Hematopoietic multipotent progenitor cell treated with erythropoietin and hydrocortisone succinate and interleukin-3 and kit ligand, for 8 days (in vitro differentiated cells): ENCODE measurements at regions not wholly inside any gene's neighbourhood (a gene's known extent, or its start where the extent isn't known, plus 50 kb on each side); places are given as distances from the start of the nearest gene placed in this dataset.
"Not testable (repeated sequence)": the region's sequence is repeated elsewhere in the genome, so short reads cannot be mapped to it uniquely, and the experiment has no call there.

ENCODE experiments used
- DNase-seq: peaks from one replicate; pipeline ENCODE4 v3.0.0-alpha.2; 2015

DNA sequence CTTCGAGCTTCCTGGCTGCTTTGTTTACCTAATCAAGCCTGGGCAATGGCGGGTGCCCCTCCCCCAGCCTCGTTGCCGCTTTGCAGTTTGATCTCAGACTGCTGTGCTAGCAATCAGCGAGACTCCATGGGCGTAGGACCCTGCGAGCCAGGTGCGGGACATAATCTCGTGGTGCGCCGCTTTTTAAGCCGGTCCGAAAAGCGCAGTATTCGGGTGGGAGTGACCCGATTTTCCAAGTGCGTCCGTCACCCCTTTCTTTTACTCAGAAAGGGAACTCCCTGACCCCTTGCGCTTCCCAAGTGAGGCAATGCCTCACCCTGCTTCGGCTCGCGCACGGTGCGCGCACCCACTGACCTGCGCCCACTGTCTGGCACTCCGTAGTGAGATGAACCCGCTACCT is 889.3 kb upstream of the NUDT12 start:
- not testable (repeated sequence) for DNase-seq

DNA sequence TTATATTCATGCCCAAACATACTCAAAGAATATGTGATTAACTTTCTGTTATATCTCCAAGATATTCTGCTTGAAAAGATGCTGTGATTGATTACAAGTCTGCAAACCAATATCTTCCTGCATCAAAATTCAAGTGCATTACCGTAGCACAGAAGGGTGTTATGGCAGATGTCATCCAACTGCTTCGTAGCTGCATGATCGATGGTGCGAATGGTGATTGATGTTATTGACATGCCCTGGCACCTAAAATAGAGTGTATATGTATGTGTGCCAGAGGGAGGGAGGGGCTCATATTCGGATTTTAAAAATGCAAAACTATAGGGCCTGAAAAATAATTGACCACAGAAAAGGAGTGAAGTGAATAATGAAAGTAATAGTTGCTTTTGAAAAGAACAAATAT is 882.1 kb upstream of the NUDT12 start:
- DNase-seq = no peak

DNA sequence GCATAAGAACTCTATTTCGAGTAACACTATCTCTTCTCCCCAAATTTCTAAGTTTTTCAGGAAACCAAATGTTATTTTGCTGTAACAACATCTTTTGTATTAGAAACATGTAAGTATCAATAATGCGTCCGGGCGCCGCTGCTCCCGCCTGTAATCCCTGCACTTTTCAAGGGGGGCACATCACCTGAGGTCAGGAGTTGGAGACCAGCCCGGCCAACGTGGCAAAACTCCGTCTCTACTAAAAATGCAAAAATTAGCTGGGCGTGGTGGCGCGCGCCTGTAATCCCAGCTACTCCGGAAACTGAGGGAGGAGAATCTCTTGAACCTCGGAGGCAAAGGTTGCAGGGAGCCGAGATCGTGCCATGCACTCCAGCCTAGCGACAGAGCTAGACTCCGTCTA is 881.1 kb upstream of the NUDT12 start:
- no peak for DNase-seq

DNA sequence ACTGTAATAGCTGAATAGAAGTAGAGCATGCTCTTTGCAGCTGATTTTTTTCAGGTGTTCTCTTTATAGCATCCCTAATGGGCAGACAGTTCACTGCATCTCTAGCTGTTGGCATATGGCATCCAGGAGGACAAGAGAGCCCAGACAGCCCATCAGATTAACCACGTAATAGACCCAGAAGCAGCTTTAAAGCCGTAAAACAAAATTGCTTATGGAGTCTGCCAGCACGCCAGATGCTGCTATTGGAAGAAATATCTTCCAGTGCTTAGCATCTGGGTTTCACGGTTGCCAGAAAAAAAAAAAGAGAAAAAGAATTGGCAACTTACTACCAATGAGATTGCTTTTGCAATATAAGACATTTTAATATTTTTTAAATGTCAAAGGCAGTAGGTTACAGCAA is 869.4 kb upstream of the NUDT12 start:
- no peak for DNase-seq

DNA sequence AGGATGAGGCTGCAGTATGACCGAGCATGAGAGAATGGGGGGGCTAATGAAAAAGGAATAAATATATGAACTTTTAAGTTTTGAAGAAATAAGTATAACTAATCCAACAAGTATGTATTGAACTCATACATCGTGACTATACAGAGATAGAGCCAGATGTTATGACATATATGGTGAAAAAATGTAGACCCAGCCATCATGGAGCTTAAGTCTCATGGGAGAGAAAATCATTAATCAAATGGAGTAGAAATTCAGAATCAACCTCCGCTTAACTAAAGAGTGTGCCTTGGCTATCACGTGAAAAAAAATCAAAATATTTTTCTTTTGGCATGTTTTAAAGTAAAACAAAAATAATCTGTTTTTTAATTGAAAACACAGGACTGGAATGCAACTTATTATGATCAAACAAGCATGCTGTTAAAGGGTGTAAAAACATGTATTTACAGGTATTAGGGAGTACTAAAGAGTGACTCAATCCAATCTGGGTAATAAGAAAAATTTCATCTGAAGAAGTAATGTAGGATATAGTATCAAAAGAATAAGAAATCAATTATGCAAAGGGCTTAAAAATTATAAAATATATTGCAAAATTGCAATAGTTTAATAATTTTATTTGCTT is 868.5 kb upstream of the NUDT12 start:
- DNase-seq = no peak

DNA sequence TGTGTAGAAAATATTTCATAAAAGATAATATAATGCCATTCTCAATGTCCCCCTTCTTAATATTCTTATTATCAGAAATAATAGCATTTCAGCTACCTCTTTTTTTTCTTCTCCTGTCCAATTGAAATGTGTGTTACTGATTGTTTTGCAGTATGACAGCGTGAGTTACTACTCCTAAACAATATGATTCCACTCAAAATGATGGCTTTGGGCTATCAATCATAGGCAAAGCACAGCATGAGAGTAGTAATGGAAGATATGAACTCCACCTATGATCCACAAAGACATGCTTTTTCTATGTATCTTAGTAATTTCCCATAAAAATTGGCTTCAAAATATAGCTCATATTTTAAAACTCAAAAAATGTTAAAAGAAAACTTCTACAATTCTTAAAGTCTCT is 867.3 kb upstream of the NUDT12 start:
- no peak for DNase-seq

DNA sequence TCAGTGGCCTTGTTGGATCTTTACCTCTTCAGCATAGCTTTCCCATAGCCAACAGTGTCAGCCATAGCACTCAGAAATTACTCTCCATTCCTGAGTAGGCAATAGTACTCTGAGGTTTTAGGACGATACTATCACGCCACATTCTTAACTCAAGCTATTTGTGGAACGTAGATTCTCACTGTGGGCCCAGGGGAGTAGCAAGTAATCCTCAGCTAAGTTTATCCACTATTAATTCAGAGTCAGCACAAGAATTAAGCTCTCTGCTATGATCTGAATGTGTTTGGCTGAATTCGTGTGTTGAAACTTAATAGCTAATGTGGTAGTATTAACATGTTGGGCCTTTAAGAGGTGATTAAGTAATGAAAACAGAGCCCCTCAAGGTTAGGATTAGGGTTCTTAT is 858.8 kb upstream of the NUDT12 start:
- DNase-seq = no peak

DNA sequence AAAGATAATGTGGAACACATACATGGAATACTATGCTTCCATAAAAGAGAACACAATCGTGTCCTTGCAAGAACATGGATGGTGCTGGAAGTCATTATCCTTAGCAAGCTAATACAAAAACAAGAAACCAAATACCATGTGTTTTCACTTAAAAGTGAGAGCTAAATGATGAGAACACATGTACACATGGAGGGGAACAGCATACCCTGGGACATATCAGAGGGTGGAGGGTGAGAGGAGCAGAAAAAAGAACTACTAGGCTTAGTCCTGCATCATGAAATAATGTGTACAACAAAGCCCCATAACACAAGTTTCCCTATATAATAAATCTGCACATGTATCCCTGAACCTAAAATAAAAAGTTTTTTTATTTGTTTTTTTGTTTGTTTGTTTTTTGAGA is 855.5 kb upstream of the NUDT12 start:
- no peak for DNase-seq

DNA sequence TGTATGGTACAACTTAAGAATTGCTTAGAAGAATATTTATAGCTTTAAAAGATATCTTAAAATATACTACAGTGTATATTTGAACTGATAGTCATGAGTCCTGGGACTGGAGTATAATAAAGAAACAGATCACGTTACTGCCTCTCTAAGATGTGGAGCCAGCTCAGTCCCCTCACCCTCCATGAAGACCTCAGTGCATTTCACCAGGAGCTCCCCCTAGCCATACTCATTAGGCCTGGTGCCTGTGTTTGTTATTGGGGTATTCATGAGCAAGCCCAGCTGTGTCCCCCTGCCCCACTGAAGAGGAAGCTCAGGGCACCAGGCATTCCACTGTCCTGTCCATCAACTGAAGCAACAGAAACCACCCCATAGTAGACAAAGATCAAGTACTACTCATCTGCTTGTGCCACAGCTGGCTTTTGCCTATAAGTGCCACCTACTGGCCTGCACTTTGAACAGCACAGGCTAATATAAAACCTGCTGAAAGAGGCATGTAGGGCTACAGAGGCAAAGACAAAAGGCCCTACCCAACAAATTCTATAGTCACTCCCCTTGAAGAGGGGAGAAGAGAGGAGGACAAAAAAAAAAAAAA is 850.2 kb upstream of the NUDT12 start:
- peak; percentile 21 for DNase-seq

DNA sequence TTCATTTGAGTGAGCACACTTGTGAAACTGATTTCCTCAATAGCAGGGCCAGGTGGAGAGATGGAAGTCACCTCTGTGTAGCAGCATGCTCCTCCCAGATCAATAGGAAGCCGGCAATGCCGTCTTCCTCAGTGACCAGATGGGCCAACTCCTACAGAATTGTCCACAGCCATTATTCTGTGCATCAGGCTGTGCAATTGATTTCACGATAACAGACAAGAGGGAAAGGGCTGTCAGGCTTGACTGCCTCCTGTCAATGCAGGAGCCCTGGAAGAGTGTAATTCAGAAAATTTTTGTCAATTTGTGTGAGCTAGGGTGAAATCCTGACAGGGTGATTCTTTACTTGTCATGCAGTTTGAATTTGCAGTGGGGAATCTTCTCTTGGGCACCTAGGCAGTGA is 838.4 kb upstream of the NUDT12 start:
- no peak for DNase-seq

DNA sequence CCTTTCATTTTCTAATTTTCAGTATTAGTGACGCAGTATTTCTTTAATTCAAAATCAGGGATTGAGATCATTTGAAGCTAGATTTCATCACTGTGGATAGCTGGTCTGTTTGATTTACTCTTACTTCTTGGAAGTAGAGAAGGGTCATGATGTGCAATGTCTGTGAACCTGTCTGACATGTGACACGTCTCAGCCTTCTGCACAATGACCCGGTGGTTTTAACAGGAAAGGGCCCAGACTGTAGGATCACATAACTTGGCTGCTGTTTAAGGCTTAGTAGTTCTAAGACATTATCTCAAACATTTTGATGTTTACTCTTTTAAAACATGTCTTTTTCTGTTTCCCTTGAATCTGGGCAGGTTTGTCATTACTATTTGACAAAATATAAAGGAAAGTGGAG is 823.3 kb upstream of the NUDT12 start:
- no peak for DNase-seq

DNA sequence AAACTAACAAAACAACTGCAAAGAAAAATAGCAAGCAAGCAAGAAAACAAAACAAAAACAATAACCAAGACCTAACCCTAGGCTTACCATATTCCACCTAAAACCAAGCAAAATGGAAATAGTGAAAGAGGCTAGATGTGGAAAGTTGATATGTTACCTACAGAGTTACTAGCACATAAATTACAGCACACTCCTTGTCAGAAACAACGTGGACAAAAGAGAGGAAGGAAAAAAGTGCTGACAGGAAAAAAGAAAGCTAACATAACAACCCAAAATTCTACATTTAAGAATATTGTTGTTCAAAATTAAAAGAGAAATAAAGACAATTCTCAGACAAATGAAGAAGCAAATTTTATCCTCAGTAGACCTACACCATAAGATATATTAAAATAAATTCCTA is 812.8 kb upstream of the NUDT12 start:
- DNase-seq = no peak

DNA sequence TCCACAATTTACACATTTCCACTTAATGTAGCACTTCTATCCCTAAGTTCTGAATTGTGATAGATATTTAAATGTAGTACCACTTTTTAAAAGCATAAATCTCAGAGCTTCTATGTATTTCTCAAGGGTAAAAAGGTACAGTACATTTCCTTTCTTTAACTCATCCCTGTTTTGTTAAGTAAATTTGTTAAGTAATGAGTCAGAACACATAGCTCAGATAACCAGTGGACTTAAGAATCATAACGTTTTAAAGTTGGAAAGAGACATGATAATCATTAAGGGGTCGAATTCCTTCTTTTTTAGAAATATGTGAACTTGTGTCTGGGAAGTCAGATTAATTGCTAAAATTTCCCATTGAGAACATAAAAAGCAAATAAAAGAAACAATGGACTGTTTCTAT is 810.2 kb upstream of the NUDT12 start:
- DNase-seq = no peak

DNA sequence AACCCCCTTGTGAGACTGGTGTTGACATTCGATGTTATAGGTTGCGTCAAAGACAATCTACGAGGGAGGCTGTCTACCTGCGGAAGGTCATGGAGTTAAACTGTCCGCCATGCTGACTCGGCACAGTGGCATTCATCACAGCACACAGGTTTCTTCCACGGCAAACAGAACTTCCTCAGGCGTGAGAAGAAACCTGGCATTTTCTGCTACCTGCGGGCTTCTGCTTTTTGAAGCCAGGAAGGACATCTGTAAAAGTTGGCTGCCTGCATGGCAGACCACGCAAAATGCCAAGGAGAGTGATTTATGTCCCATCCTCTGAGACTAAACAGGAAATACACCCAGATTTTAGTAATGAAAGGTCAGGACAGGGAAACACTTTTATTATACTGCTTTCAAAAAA is 809.8 kb upstream of the NUDT12 start:
- DNase-seq = no peak

DNA sequence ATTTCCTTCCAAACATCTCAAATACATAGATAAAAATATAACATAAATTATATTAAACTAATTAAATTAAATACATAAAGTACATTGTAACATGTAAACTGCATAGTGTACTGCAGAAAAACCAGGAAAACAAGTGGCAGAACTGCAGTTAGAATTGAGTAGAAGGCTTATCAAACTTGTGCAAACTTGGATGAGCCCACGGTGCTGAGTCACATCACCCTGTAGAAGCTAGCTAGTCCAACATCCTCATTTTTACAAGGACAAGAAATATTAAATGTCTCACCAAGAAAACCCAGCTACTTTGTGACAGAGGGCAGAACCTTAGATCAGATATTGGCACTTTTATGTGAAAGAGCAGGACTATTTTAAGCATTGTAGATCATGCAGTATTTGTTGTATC is 807.9 kb upstream of the NUDT12 start:
- DNase-seq = no peak

DNA sequence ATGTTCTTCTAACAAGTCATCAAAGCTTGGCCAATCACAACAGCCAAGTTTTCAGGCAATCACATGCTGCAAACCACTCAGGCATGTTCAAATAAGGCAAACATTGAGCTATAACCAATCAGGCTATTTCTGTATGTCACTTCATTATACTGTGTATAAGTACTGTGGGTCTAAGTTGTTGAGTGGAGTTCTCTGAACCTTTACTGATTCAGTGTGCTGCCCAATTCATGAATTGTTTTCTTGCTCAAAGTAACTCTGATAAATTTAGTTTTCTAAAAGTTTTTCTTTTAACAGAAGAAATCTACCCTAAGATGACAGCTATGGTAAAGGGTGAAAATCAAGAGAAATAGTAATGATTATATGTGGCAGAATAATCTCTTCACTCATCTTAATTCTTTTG is 805.4 kb upstream of the NUDT12 start:
- no peak for DNase-seq

DNA sequence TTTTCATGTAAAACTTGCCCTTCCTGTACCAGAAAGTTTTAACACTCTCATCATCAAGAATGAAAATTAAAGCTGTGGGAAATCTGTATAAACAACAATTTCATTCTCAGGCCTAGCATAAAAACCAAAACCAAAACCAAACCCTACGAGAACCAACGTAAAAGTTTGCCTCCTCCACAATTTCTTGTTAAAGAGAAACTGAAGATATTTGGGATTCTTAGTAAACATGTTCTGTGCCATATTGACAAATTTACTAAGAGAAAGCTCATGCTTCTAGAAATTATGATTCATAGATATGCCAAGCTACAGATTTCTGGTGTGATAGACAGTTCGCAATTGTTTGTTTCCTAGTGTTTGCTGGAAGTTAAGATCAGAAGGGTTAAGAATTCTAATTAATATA is 801.0 kb upstream of the NUDT12 start:
- no peak for DNase-seq

DNA sequence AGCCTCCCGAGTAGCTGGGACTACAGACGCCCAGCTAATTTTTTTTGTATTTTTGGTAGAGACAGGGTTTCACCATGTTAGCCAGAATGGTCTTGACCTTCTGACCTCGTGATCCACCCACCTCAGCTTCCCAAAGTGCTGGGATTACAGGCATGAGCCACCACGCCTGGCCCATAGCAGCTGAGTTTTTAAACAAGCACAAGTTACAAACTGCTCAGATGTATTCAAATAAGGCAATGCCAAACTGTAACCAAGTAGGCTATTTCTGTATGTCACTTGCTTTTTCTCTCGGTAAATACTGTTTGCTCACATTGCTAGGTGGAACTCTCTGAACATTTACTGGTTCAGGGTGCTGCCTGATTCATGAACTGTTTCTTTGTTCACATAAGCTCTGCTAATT is 799.3 kb upstream of the NUDT12 start:
- no peak for DNase-seq

DNA sequence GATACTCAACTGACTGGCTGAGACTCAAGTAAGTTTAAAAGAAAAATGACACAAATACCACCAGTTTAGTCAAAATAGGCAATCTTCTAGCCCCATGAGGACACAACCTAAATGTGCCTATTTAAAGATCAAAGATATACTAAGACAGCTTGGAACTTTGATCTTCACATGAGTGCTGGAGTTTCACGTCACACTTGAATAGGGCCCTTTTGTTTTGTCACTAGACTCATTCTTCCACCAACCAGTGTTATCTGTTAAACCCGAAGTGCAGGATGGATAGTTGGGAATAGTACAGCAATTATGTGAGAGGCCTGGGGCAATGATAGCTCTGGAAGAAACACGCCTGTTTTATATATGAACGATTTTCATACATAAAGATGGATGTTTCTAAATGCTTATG is 792.8 kb upstream of the NUDT12 start:
- no peak for DNase-seq

DNA sequence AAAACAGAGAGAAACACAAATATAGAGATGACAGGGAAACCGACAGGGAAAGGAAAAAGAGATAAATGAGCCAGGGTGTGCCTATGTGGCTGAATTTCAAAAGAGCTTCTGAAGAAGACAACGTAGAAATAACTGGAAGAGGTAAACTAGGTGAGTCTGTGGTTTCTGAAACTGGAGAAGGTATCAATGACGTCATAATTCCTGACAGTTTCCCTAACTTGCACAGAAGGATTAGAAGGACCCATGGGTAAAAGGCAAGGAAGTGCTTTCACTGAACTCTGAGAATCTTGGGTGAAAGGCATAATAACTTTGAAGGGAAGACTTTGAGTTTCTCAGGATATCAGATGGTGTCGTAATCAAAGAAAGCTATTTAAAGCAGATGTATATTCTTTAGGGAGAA is 790.8 kb upstream of the NUDT12 start:
- DNase-seq = no peak

DNA sequence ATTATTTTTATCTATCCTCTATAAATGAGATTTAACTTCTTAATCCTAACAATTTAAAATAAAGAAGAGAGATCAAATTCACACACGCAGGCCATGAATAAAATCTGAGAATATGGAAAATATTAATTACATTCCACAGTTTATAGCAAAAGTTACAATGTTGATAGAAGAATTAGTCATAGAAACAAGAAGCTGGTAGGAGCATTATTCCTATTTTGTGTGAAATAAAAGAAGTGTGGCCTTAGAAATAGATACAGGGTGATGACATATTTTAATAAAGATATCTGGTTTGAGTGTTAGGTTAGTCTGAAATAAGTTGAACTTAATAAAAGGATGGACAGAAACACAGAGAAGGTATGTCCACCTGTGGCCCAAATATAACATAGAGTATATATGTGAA is 790.4 kb upstream of the NUDT12 start:
- no peak for DNase-seq

DNA sequence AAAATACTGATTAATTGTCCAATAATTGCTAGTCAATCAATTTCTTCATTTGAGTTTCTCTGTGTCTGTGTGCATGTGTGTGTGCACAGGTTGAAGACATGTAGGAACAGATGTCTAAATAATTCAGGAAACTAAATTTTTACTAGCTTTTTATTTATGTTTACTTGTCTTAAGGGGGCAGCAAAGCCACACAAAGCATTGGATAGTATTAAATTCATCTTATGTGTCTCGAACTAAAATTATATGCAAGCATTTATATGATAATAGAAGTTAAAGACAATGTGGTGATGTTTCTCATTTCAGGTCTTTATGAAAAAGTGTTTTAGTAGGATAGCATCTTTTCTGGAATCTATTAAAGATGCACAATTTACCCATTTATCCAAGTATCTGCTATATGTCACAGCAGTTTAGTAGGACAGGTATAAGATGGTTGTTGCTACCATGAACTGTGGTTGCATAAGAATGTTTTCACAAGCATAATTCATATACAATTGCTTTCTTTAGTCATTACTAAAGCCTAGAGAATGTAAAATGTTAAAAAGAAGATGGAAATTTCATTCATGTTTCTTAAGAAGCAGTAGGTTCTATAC is 784.6 kb upstream of the NUDT12 start:
- peak; percentile 6 for DNase-seq

DNA sequence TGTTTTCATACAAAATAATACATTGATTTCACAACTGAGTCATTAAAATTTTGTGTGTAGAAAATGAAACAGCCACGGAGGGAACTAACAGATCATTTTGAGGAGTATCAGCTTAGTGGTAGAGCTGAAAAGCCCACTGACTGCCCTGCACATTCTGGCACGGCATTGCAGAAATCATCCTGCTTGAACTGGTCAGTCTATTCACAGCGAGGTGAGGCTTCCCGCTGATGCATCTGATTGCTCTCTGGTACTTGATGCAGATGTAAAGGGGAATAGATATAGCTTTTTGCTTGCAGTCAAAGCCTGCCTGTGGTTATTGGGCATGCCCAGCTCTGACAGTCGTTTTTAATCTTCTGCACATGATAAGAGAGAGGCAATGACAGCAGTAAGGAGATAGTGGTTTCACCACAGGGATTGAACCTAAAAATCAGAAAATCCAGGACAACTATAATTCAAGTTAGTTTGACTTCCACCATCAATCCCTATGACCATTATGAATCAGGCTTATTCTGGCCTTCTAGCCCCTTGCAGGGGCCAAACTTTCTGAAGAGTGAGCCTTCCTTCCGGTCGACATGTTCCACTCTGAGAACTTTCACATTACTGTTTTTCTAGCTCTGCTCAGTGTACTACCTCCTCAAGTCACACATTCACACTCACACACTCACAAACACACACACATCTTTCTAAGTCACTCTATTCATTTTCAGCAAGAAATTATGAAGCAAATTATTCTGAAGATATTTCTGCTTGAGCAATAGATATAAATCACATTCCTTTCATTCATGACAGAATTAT is 782.8 kb upstream of the NUDT12 start:
- no peak for DNase-seq

DNA sequence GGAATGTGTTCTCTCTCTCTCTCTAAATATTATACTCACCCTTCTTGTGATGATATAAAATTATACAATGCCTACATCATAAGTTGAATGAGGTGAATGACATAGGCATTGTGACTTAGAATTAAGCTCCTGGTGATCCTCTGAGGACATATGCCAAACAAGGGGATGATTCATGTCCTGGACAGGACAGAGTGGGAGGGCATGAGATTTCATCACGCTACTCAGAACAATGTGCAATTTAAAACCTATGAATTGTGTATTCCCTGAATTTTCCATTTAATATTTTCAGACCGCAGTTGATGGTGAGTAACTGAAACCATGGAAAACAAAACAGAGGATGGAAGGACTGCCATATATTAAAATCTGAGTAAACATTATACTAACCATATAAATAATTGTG is 782.2 kb upstream of the NUDT12 start:
- DNase-seq = no peak
